ENCODE measurements at regions not wholly inside any gene's neighbourhood (a gene's known extent, or its start where the extent isn't known, plus 50 kb on each side); places are given as distances from the start of the nearest gene placed in this dataset.

GRCh38 chr4:34289489-34289888 is 1954.8 kb downstream of the ARAP2 start:
- Mint-ChIP-seq H3K4me1 (peaks cover 5% of the 10 kb centered on the region in 2 experiments; a peak in 3 of 4 replicates), H3K27me3 (ENCODE audit: low read depth) (no peaks in the 10 kb centered on the region), H3K4me3 (no peak overlapping the region), H3K27ac (no peak overlapping the region), H3K9me3 (no peaks in the 10 kb centered on the region; a peak in 1 of 5 replicates), H3K36me3 (ENCODE audit: insufficient read depth in 1 of 3, low read depth in 3 of 3) (no peaks in the 10 kb centered on the region)
- Histone ChIP-seq H3K9ac (ENCODE audit: extremely low read depth, insufficient read length, low read length) (no peak overlapping the region), H4K5ac (ENCODE audit: insufficient read length, low read depth, low read length) (no peak overlapping the region), H3K23ac (ENCODE audit: insufficient read length, low read depth, low read length) (no peak overlapping the region), H3K79me1 (ENCODE audit: insufficient read depth, low read depth, low read length, poor library complexity, severe bottlenecking) (no peaks in the 10 kb centered on the region), H2BK120ac (ENCODE audit: low read depth, low read length, poor library complexity, severe bottlenecking) (no peak overlapping the region), H3K4me2 (ENCODE audit: insufficient read depth, insufficient read length, low read length) (no peak overlapping the region), H2BK12ac (ENCODE audit: insufficient read length, low read depth, low read length) (no peak overlapping the region), H2BK15ac (ENCODE audit: low read depth, low read length) (no peak overlapping the region), H3K27ac (ENCODE audit: insufficient read length, low read depth, low read length) (no peak overlapping the region), H3K4ac (ENCODE audit: low read depth, low read length) (no peak overlapping the region), H3K14ac (ENCODE audit: insufficient read depth, low read length) (no peak overlapping the region), H2BK20ac (ENCODE audit: low read depth, low read length, poor library complexity, severe bottlenecking) (no peak overlapping the region), H4K91ac (ENCODE audit: insufficient read length, low read depth, low read length) (no peak overlapping the region), H2AFZ (ENCODE audit: low read length) (no peak overlapping the region), H4K8ac (replicated peaks; ENCODE audit: insufficient read length, low read depth, low read length) (no peak overlapping the region), H3T11ph (ENCODE audit: low read length) (no peak overlapping the region), H2AK5ac (ENCODE audit: insufficient read length, low read length) (no peak overlapping the region), H2BK5ac (ENCODE audit: insufficient read length, low read length) (no peak overlapping the region), H3K56ac (ENCODE audit: insufficient read length, low read depth, low read length) (no peak overlapping the region), H3K18ac (ENCODE audit: insufficient read length, low read depth, low read length) (no peak overlapping the region), H4K20me1 (ENCODE audit: control insufficient read depth, insufficient read depth, insufficient read length) (no peaks in the 10 kb centered on the region), H3K27me3 (ENCODE audit: insufficient read depth, low read length) (no peaks in the 10 kb centered on the region), H3K79me2 (ENCODE audit: insufficient read depth, low read length) (no peaks in the 10 kb centered on the region), H3K23me2 (ENCODE audit: insufficient read length, low read depth, low read length, poor library complexity, severe bottlenecking) (no peaks in the 10 kb centered on the region), H3K4me1 (ENCODE audit: insufficient read depth, low read length) (no peaks in the 10 kb centered on the region), H3K9me3 (ENCODE audit: control insufficient read depth, low read depth, low read length) (no peaks in the 10 kb centered on the region)
- WGBS (ENCODE audit: extremely low coverage, insufficient read length, low lambda C conversion rate): no CpG with 5 or more reads among the region's 3 CpGs
- DNase-seq: no peak
- no peak for TF ChIP-seq CTCF (conservative IDR thresholded peaks at IDR 0.05)

Data from H9 (cell line).